GM23338 (cell line): ENCODE measurements at regions not wholly inside any gene's neighbourhood (a gene's known extent, or its start where the extent isn't known, plus 50 kb on each side); places are given as distances from the start of the nearest gene placed in this dataset.

Experiments used
- ATAC-seq: fragments of 200-7000 bp; cut with Tn5 transposase; 3 replicates; pipeline ENCODE4 v1.9.1; 2020
- DNase-seq: peaks from one replicate; pipeline ENCODE4 v3.0.0-alpha.2; 2015; ENCODE audit warnings: low spot score
- H2AFZ ChIP-seq: fragments of 200-600 bp; sonication (generic); 2 replicates; pipeline ENCODE4 v1.8.0; 2016; ENCODE audit warnings: antibody characterized with exemption, mild to moderate bottlenecking, moderate library complexity
- H3F3A ChIP-seq: fragments of 200-600 bp; sonication (generic); replicated peaks from 2 replicates; pipeline ENCODE4 v1.8.0; 2017; ENCODE audit warnings: antibody characterized with exemption, mixed run types, low read depth
- H3K27ac ChIP-seq: fragments of 200-600 bp; sonication (generic); 2 replicates; pipeline ENCODE4 v1.6.1; 2016; ENCODE audit warnings: low read depth
- H3K27me3 ChIP-seq: fragments of 200-600 bp; sonication (generic); 2 replicates; pipeline ENCODE4 v1.8.0; 2016; ENCODE audit warnings: mild to moderate bottlenecking, mixed run types, moderate library complexity; ENCODE audit not compliant: insufficient read depth
- H3K36me3 ChIP-seq: fragments of 200-600 bp; sonication (generic); 2 replicates; pipeline ENCODE4 v1.8.0; 2016; ENCODE audit warnings: mild to moderate bottlenecking; ENCODE audit not compliant: insufficient read depth
- H3K4me1 ChIP-seq: fragments of 200-600 bp; sonication (generic); 2 replicates; pipeline ENCODE4 v1.8.0; 2016; ENCODE audit warnings: mild to moderate bottlenecking, moderate library complexity; ENCODE audit not compliant: insufficient read depth
- H3K4me2 ChIP-seq: fragments of 200-600 bp; sonication (generic); 2 replicates; pipeline ENCODE4 v1.7.1; 2017; ENCODE audit warnings: mixed run types
- H3K4me3 ChIP-seq: fragments of 200-600 bp; sonication (generic); 2 replicates; pipeline ENCODE4 v1.6.1; 2016; ENCODE audit warnings: mixed run types
- H3K79me2 ChIP-seq: fragments of 200-600 bp; sonication (generic); replicated peaks from 2 replicates; pipeline ENCODE4 v1.8.0; 2017; ENCODE audit warnings: mild to moderate bottlenecking; ENCODE audit not compliant: insufficient read depth
- H3K9me2 ChIP-seq: fragments of 200-600 bp; sonication (generic); 2 replicates; pipeline ENCODE4 v1.8.0; 2017; ENCODE audit not compliant: insufficient read depth
- H4K20me1 ChIP-seq: fragments of 200-600 bp; sonication (generic); replicated peaks from 2 replicates; pipeline ENCODE4 v1.8.0; 2017; ENCODE audit warnings: mild to moderate bottlenecking; ENCODE audit not compliant: insufficient read depth
- H3K27ac Mint-ChIP-seq: 2 replicates; pipeline ENCODE4 v1.8.0; 2020; ENCODE audit warnings: inconsistent platforms, mild to moderate bottlenecking, moderate library complexity, mixed read lengths
- H3K27me3 Mint-ChIP-seq: 3 replicates; pipeline ENCODE4 v1.8.0; 2022; ENCODE audit warnings: low read depth, mild to moderate bottlenecking, moderate library complexity, mixed read lengths, inconsistent platforms; ENCODE audit not compliant: insufficient read depth, poor library complexity
- H3K36me3 Mint-ChIP-seq: 3 replicates; pipeline ENCODE4 v1.8.0; 2021; ENCODE audit warnings: low read depth, mild to moderate bottlenecking, inconsistent platforms, moderate library complexity, mixed read lengths
- H3K4me1 Mint-ChIP-seq: 3 replicates; pipeline ENCODE4 v1.8.0; 2020; ENCODE audit warnings: mild to moderate bottlenecking, inconsistent platforms, mixed read lengths
- H3K4me3 Mint-ChIP-seq: 3 replicates; pipeline ENCODE4 v1.8.0; 2021; ENCODE audit warnings: moderate library complexity, mild to moderate bottlenecking, inconsistent platforms, mixed read lengths
- H3K9me3 Mint-ChIP-seq: 3 replicates; pipeline ENCODE4 v1.8.0; 2020; ENCODE audit warnings: moderate library complexity, mild to moderate bottlenecking, inconsistent platforms, mixed read lengths
- CREB1 ChIP-seq: fragments of 250-450 bp; sonication (Bioruptor Pico); IDR thresholded peaks from 2 replicates; pipeline ENCODE4 v1.5.0; 2020; ENCODE audit warnings: low read depth, mild to moderate bottlenecking, moderate library complexity
- EZH2 ChIP-seq: fragments of 200-600 bp; sonication (generic); IDR thresholded peaks from one replicate; pipeline ENCODE4 v1.8.0; 2017; ENCODE audit warnings: antibody characterized with exemption, mild to moderate bottlenecking, low read depth; ENCODE audit not compliant: unreplicated experiment
- EZH2phosphoT487 ChIP-seq: fragments of 200-600 bp; sonication (generic); IDR thresholded peaks from one replicate; pipeline ENCODE4 v1.8.1; 2018; ENCODE audit warnings: antibody characterized with exemption; ENCODE audit not compliant: unreplicated experiment
- JUNB ChIP-seq: IDR thresholded peaks from one replicate; pipeline ENCODE4 v1.6.1; 2016; ENCODE audit warnings: antibody characterized with exemption; ENCODE audit not compliant: unreplicated experiment
- NANOG ChIP-seq: IDR thresholded peaks from 2 replicates; pipeline ENCODE4 v1.6.1; 2016; ENCODE audit warnings: antibody characterized with exemption, borderline replicate concordance
- POLR2AphosphoS5 ChIP-seq: IDR thresholded peaks from 2 replicates; pipeline ENCODE4 v1.6.1; 2016; ENCODE audit warnings: antibody characterized with exemption, low read depth
- STAT1 ChIP-seq: IDR thresholded peaks from one replicate; pipeline ENCODE4 v1.6.1; 2016; ENCODE audit warnings: antibody characterized with exemption; ENCODE audit not compliant: unreplicated experiment
- ZNF114 ChIP-seq: fragments of 250-450 bp; sonication (Bioruptor Pico); IDR thresholded peaks from 2 replicates; pipeline ENCODE4 v1.5.0; 2020; ENCODE audit warnings: mild to moderate bottlenecking, moderate library complexity
- ZNF331 ChIP-seq: fragments of 250-450 bp; sonication (Bioruptor Pico); IDR thresholded peaks from 2 replicates; pipeline ENCODE4 v1.5.0; 2020; ENCODE audit warnings: low read depth, mild to moderate bottlenecking, moderate library complexity
- TF ChIP-seq, protein P1 (sequence below), 2 experiments: fragments of 200-600 bp in 1 of 2; sonication (generic) in 1 of 2; conservative IDR thresholded peaks; 2 replicates each; pipeline versions ENCODE4 v1.5.1 to v1.6.1; 2016 to 2017; ENCODE audit warnings: antibody characterized with exemption in 2 of 2, low read depth in 2 of 2, mild to moderate bottlenecking in 2 of 2, moderate library complexity in 1 of 2
- TF ChIP-seq, protein P2 (sequence below): IDR thresholded peaks from one replicate; pipeline ENCODE4 v1.6.1; 2018; ENCODE audit warnings: antibody characterized with exemption; ENCODE audit not compliant: unreplicated experiment
- TF ChIP-seq, protein P3 (sequence below): IDR thresholded peaks from 2 replicates; pipeline ENCODE4 v1.6.1; 2016; ENCODE audit warnings: antibody characterized with exemption

DNA sequence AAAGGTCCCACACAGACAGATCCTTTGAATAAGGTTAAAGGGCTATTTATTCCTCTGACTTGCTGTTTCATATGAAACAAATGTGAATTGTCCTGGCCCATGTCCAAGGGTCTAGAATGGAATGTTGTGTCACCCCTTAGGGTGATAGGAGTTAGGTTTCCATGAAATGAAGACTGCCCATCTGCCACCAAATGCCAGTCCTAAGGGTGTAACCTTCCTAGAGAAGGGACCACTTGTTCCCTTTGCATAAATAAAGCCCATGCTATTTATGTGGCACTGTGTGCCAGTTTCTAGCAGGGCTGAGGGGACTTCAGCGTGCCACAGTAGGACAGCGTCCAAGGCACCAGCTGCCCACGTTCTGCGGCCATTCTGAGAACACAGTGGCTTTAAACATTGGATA lies 171.3 kb downstream of the ABCA8 start:
- Histone ChIP-seq H3K36me3 (no peaks in the 10 kb centered on the region), H3K27ac (no peak overlapping the region), H3K27me3 (no peaks in the 10 kb centered on the region), H3K79me2 (no peaks in the 10 kb centered on the region), H3K4me2 (no peak overlapping the region), H2AFZ (no peak overlapping the region), H3K9me2 (no peaks in the 10 kb centered on the region; the same call in 1 of the 2 replicates), H3K4me3 (no peak overlapping the region), H3K4me1 (no peaks in the 10 kb centered on the region), H3F3A (no peaks in the 10 kb centered on the region), H4K20me1 (no peaks in the 10 kb centered on the region)
- DNase-seq (no peak), ATAC-seq (no peak)
- no peak overlapping the region for H3K27ac Mint-ChIP-seq
- no peaks in the 10 kb centered on the region for H3K27me3 Mint-ChIP-seq
- no peak for TF ChIP-seq CREB1 (CRISPR knock-in tag)
- TF ChIP-seq, protein P1, sequence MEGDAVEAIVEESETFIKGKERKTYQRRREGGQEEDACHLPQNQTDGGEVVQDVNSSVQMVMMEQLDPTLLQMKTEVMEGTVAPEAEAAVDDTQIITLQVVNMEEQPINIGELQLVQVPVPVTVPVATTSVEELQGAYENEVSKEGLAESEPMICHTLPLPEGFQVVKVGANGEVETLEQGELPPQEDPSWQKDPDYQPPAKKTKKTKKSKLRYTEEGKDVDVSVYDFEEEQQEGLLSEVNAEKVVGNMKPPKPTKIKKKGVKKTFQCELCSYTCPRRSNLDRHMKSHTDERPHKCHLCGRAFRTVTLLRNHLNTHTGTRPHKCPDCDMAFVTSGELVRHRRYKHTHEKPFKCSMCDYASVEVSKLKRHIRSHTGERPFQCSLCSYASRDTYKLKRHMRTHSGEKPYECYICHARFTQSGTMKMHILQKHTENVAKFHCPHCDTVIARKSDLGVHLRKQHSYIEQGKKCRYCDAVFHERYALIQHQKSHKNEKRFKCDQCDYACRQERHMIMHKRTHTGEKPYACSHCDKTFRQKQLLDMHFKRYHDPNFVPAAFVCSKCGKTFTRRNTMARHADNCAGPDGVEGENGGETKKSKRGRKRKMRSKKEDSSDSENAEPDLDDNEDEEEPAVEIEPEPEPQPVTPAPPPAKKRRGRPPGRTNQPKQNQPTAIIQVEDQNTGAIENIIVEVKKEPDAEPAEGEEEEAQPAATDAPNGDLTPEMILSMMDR (conservative IDR thresholded peaks at IDR 0.05; ENCODE audit: low read depth in 2 of 2) = no peak
- H3K9me3 Mint-ChIP-seq = no peaks in the 10 kb centered on the region; the same call in 1 of the 3 replicates
- H3K36me3 Mint-ChIP-seq = no peaks in the 10 kb centered on the region
- H3K4me1 Mint-ChIP-seq = peaks cover 2% of the 10 kb centered on the region; the same call in 1 of the 3 replicates
- no peak overlapping the region for H3K4me3 Mint-ChIP-seq

DNA sequence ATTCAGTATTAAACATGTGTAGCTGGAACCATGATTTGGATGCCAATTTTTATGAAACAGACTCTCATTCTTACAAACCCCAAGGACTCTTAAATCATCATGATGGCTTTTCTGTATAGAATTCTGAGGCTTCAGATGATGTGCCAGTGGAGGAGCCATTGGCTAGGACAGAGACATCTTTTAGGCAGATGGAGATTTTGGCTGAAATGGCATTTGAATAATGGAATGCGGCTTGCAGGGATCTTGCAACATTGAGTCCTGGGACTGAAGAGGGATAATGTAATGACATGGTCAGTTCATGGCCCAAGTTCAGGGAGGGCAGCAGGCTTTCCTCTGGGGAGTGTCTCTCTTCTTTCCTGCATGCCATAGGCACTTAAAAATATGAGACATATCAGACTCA lies 172.4 kb downstream of the ABCA8 start:
- Mint-ChIP-seq H3K27ac (no peak overlapping the region), H3K27me3 (no peaks in the 10 kb centered on the region), H3K9me3 (no peaks in the 10 kb centered on the region; the same call in 1 of the 3 replicates), H3K4me1 (peaks cover 2% of the 10 kb centered on the region; the same call in 1 of the 3 replicates), H3K36me3 (no peaks in the 10 kb centered on the region), H3K4me3 (no peak overlapping the region)
- Histone ChIP-seq H3K9me2 (no peaks in the 10 kb centered on the region; the same call in 1 of the 2 replicates), H4K20me1 (no peaks in the 10 kb centered on the region), H3K79me2 (no peaks in the 10 kb centered on the region), H3K27ac (no peak overlapping the region), H3K36me3 (no peaks in the 10 kb centered on the region), H3F3A (no peaks in the 10 kb centered on the region), H3K4me3 (no peak overlapping the region), H3K4me1 (no peaks in the 10 kb centered on the region), H3K27me3 (no peaks in the 10 kb centered on the region), H2AFZ (no peak overlapping the region), H3K4me2 (no peak overlapping the region)
- ATAC-seq (no peak), DNase-seq (no peak)
- TF ChIP-seq ZNF331 (CRISPR knock-in tag) = no peak
- TF ChIP-seq POLR2AphosphoS5 = no peak
- TF ChIP-seq, protein P1 (conservative IDR thresholded peaks at IDR 0.05; ENCODE audit: low read depth in 2 of 2) = no peak
- TF ChIP-seq JUNB = no peak
- TF ChIP-seq, protein P2, sequence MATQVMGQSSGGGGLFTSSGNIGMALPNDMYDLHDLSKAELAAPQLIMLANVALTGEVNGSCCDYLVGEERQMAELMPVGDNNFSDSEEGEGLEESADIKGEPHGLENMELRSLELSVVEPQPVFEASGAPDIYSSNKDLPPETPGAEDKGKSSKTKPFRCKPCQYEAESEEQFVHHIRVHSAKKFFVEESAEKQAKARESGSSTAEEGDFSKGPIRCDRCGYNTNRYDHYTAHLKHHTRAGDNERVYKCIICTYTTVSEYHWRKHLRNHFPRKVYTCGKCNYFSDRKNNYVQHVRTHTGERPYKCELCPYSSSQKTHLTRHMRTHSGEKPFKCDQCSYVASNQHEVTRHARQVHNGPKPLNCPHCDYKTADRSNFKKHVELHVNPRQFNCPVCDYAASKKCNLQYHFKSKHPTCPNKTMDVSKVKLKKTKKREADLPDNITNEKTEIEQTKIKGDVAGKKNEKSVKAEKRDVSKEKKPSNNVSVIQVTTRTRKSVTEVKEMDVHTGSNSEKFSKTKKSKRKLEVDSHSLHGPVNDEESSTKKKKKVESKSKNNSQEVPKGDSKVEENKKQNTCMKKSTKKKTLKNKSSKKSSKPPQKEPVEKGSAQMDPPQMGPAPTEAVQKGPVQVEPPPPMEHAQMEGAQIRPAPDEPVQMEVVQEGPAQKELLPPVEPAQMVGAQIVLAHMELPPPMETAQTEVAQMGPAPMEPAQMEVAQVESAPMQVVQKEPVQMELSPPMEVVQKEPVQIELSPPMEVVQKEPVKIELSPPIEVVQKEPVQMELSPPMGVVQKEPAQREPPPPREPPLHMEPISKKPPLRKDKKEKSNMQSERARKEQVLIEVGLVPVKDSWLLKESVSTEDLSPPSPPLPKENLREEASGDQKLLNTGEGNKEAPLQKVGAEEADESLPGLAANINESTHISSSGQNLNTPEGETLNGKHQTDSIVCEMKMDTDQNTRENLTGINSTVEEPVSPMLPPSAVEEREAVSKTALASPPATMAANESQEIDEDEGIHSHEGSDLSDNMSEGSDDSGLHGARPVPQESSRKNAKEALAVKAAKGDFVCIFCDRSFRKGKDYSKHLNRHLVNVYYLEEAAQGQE = no peak
- no peak for TF ChIP-seq STAT1
- no peak for TF ChIP-seq CREB1 (CRISPR knock-in tag)
- no peak for TF ChIP-seq EZH2phosphoT487
- TF ChIP-seq EZH2 = no peak
- TF ChIP-seq NANOG = no peak
- TF ChIP-seq ZNF114 (CRISPR knock-in tag) = no peak
- TF ChIP-seq, protein P3, sequence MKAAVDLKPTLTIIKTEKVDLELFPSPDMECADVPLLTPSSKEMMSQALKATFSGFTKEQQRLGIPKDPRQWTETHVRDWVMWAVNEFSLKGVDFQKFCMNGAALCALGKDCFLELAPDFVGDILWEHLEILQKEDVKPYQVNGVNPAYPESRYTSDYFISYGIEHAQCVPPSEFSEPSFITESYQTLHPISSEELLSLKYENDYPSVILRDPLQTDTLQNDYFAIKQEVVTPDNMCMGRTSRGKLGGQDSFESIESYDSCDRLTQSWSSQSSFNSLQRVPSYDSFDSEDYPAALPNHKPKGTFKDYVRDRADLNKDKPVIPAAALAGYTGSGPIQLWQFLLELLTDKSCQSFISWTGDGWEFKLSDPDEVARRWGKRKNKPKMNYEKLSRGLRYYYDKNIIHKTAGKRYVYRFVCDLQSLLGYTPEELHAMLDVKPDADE = no peak
